Neural progenitor cell (in vitro differentiated cells): ENCODE measurements at regions not wholly inside any gene's neighbourhood (a gene's known extent, or its start where the extent isn't known, plus 50 kb on each side); places are given as distances from the start of the nearest gene placed in this dataset.

Source experiments
- EZH2 ChIP-seq: fragments of 200-600 bp; sonication (generic); IDR thresholded peaks from 2 replicates; pipeline ENCODE4 v1.6.1; 2017; ENCODE audit warnings: antibody characterized with exemption, mild to moderate bottlenecking, moderate library complexity
- EZH2phosphoT487 ChIP-seq: fragments of 200-600 bp; sonication (generic); IDR thresholded peaks from 2 replicates; pipeline ENCODE4 v1.6.1; 2017; ENCODE audit warnings: antibody characterized with exemption
- TF ChIP-seq, protein P1 (sequence below): fragments of 200-600 bp; sonication (generic); IDR thresholded peaks from 2 replicates; pipeline ENCODE4 v1.5.1; 2017; ENCODE audit warnings: antibody characterized with exemption, mild to moderate bottlenecking

DNA sequence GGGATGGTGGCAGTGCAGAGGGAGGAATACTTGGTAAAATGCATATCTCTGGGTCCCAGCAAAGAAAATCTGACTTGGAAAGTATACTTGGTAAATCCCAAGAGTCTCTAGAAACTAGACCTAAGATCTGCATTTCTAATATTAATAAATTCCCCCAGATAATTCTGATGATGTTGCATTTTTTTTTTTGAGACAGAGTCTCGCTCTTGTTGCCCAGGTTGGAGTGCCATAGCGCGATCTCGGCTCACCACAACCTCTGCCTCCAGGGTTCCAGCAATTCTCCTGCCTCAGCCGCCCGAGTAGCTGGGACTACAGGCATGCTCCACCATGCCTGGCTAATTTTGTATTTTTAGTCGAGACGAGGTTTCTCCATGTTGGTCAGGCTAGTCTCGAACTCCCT is 97.9 kb upstream of the ANK3 start:
- TF ChIP-seq, protein P1, sequence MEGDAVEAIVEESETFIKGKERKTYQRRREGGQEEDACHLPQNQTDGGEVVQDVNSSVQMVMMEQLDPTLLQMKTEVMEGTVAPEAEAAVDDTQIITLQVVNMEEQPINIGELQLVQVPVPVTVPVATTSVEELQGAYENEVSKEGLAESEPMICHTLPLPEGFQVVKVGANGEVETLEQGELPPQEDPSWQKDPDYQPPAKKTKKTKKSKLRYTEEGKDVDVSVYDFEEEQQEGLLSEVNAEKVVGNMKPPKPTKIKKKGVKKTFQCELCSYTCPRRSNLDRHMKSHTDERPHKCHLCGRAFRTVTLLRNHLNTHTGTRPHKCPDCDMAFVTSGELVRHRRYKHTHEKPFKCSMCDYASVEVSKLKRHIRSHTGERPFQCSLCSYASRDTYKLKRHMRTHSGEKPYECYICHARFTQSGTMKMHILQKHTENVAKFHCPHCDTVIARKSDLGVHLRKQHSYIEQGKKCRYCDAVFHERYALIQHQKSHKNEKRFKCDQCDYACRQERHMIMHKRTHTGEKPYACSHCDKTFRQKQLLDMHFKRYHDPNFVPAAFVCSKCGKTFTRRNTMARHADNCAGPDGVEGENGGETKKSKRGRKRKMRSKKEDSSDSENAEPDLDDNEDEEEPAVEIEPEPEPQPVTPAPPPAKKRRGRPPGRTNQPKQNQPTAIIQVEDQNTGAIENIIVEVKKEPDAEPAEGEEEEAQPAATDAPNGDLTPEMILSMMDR, result no peak
- TF ChIP-seq EZH2 (no peak), EZH2phosphoT487 (no peak)
